NCI-H1417 (cell line): ENCODE measurements at regions not wholly inside any gene's neighbourhood (a gene's known extent, or its start where the extent isn't known, plus 50 kb on each side); places are given as distances from the start of the nearest gene placed in this dataset.

Source experiments
- DNase-seq, 3 experiments: peaks; one replicate each; lab custom pipeline; 2025; lab: John Stamatoyannopoulos, UW

- DNase-seq: no peak
Measured at GRCh38 chr15:94893091-94893490, 661.7 kb downstream of the MCTP2 start.

GRCh38 chr15:94894056-94894455 lies 662.7 kb downstream of the MCTP2 start:
- no peak for DNase-seq

- no peak for DNase-seq
Measured at GRCh38 chr15:94909510-94909909, 678.1 kb downstream of the MCTP2 start.

- DNase-seq: no peak
Measured at GRCh38 chr15:94910166-94910565, 678.8 kb downstream of the MCTP2 start.

- DNase-seq: no peak
Measured at GRCh38 chr15:94912760-94913159, 681.4 kb downstream of the MCTP2 start.

- no peak for DNase-seq
Measured at GRCh38 chr15:94917068-94917467, 685.7 kb downstream of the MCTP2 start.

- DNase-seq: no peak
Measured at GRCh38 chr15:94921936-94922335, 690.6 kb downstream of the MCTP2 start.

- DNase-seq: no peak
Measured at GRCh38 chr15:94924057-94924456, 692.7 kb downstream of the MCTP2 start.

GRCh38 chr15:94924971-94925598 lies 693.7 kb downstream of the MCTP2 start:
- no peak for DNase-seq

GRCh38 chr15:94925680-94926079 lies 694.3 kb downstream of the MCTP2 start:
- DNase-seq: no peak

- no peak for DNase-seq
Measured at GRCh38 chr15:94927003-94927402, 695.6 kb downstream of the MCTP2 start.

- no peak for DNase-seq
Measured at GRCh38 chr15:94929282-94929681, 697.9 kb downstream of the MCTP2 start.

- DNase-seq: no peak
Measured at GRCh38 chr15:94930441-94930840, 699.1 kb downstream of the MCTP2 start.

- no peak for DNase-seq
Measured at GRCh38 chr15:94930960-94931359, 699.6 kb downstream of the MCTP2 start.

- no peak for DNase-seq
Measured at GRCh38 chr15:94934440-94934839, 703.1 kb downstream of the MCTP2 start.

- DNase-seq: no peak
Measured at GRCh38 chr15:94937242-94937641, 705.9 kb downstream of the MCTP2 start.

- no peak for DNase-seq
Measured at GRCh38 chr15:94943888-94944287, 712.5 kb downstream of the MCTP2 start.

- DNase-seq: no peak
Measured at GRCh38 chr15:94951538-94951937, 720.2 kb downstream of the MCTP2 start.

- DNase-seq: no peak
Measured at GRCh38 chr15:94963953-94964352, 732.6 kb downstream of the MCTP2 start.

GRCh38 chr15:94965593-94965992 lies 734.2 kb downstream of the MCTP2 start:
- DNase-seq: no peak

- DNase-seq: no peak
Measured at GRCh38 chr15:94968133-94968532, 736.8 kb downstream of the MCTP2 start.

- DNase-seq: no peak
Measured at GRCh38 chr15:94970096-94970495, 738.7 kb downstream of the MCTP2 start.

- no peak for DNase-seq
Measured at GRCh38 chr15:94970802-94971201, 739.4 kb downstream of the MCTP2 start.

- no peak for DNase-seq
Measured at GRCh38 chr15:94972314-94972713, 741.0 kb downstream of the MCTP2 start.

GRCh38 chr15:94987085-94987484 lies 755.7 kb downstream of the MCTP2 start:
- no peak for DNase-seq
